NB4 (cell line): ENCODE measurements at regions not wholly inside any gene's neighbourhood (a gene's known extent, or its start where the extent isn't known, plus 50 kb on each side); places are given as distances from the start of the nearest gene placed in this dataset.

Experiments used
- DNase-seq: peaks from one replicate; pipeline ENCODE4 v3.0.0; 2010; ENCODE audit warnings: low read depth
- H3K4me3 ChIP-seq: one replicate; pipeline ENCODE4 v1.5.1; 2011; ENCODE audit warnings: mild to moderate bottlenecking, low read depth, low read length, moderate library complexity
- MAX ChIP-seq: IDR thresholded peaks from 2 replicates; pipeline ENCODE4 v1.6.1; 2011; ENCODE audit warnings: low read depth, low read length
- MYC ChIP-seq: IDR thresholded peaks from 2 replicates; pipeline ENCODE4 v1.6.1; 2011; ENCODE audit warnings: low read depth, low read length
- POLR2A ChIP-seq: IDR thresholded peaks from 2 replicates; pipeline ENCODE4 v1.6.1; 2011; ENCODE audit warnings: mild to moderate bottlenecking; ENCODE audit not compliant: insufficient read length; ENCODE audit errors: extremely low read depth
- TF ChIP-seq, protein P1 (sequence below): IDR thresholded peaks from one replicate; pipeline ENCODE4 v1.5.1; 2012; ENCODE audit warnings: low read depth, low read length

DNA sequence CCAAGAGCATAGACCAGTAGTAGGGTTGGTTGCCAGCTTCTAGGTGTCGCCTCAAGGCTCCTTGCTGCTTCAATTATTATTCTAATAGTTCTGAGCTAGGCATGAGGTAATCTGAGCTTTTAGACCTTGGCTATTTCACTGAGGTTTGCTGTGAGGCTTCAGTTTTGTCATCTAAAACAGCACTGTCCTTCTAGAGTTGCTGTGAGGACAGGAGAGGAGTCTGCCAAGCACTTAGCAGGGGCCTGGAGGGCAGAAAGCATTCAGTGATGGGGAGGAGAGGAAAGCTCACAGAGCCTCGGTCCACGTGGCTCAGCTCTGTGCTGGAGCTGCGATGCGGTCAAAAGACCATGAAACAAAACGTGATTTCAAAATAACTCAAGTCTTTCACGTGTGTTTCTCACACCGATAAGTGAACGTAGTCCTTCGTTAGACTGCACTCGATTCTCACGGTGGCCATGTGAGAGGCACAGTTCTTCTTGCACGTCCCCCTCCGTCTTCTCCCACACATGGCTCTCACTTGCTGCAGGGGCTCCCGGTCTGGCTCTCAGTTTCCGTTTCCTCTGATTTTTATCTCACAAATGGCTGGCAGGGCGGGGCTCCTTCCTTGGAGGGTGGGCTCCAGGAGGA lies 113.7 kb downstream of the B3GNT2 start:
- peak; percentile 80 for DNase-seq
- H3K4me3 ChIP-seq, result no peak overlapping the region
- TF ChIP-seq MYC (peak; percentile 65; the same call in 1 of the 2 replicates), MAX (peak; percentile 86), POLR2A (no peak)
- TF ChIP-seq, protein P1, sequence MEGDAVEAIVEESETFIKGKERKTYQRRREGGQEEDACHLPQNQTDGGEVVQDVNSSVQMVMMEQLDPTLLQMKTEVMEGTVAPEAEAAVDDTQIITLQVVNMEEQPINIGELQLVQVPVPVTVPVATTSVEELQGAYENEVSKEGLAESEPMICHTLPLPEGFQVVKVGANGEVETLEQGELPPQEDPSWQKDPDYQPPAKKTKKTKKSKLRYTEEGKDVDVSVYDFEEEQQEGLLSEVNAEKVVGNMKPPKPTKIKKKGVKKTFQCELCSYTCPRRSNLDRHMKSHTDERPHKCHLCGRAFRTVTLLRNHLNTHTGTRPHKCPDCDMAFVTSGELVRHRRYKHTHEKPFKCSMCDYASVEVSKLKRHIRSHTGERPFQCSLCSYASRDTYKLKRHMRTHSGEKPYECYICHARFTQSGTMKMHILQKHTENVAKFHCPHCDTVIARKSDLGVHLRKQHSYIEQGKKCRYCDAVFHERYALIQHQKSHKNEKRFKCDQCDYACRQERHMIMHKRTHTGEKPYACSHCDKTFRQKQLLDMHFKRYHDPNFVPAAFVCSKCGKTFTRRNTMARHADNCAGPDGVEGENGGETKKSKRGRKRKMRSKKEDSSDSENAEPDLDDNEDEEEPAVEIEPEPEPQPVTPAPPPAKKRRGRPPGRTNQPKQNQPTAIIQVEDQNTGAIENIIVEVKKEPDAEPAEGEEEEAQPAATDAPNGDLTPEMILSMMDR, result no peak

GRCh38 chr2:62309081-62309464 lies 113.2 kb downstream of the B3GNT2 start:
- TF ChIP-seq, protein P1, result no peak
- no peak for TF ChIP-seq POLR2A
- no peak for TF ChIP-seq MAX
- no peak for TF ChIP-seq MYC

GRCh38 chr2:62307469-62308389 lies 111.8 kb downstream of the B3GNT2 start:
- TF ChIP-seq MAX (no peak), MYC (no peak), POLR2A (no peak)
- TF ChIP-seq, protein P1, result no peak
- no peak for DNase-seq
- H3K4me3 ChIP-seq, result no peak overlapping the region

More at GRCh38 chr2:62309081-62309464, 113.2 kb downstream of the B3GNT2 start:
- no peak overlapping the region for H3K4me3 ChIP-seq
- no peak for DNase-seq

DNA sequence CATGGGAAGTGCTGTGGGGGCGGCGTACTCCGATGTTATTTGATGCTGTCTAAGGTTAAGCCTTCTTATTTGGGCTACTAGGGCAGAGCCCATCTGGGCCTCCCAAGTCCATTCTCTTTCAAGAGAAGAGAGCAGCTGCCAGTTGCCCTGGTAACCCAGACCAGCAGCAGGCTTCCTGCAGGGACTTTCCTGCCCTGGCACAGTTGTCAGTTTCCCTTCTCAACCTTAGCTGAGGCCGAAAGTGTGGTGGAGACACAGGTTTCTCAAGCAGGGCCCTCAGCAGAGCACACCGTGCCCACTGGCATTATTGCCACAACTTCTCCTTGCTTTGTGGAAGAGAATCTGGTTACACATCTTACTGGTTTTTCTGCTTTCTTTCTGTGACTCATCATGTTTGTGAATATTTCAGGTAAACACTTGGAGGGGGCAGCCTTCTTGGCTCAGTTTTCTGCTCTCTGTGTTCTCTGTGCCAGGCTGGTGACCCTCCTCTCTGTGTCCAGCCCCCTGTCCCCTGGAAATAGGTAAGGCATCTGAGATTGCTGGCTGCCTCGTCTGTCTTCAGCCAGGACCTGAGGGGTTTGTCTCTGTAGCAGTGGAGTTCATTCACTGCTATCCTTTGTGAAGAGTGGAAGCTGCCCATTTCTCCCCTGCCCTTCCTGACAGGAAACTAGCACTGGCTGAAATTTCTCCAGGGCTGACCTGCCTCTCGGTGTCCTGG lies 111.0 kb downstream of the B3GNT2 start:
- TF ChIP-seq, protein P1, result no peak
- 0 out of 2 replicates have a peak, but pooled peaks have one; percentile 49 for TF ChIP-seq MYC
- peak; percentile 62 for DNase-seq
- H3K4me3 ChIP-seq, result no peak overlapping the region

GRCh38 chr2:62305421-62306176 lies 109.7 kb downstream of the B3GNT2 start:
- DNase-seq, result peak; percentile 49
- no peak overlapping the region for H3K4me3 ChIP-seq
- TF ChIP-seq POLR2A, result no peak
- no peak for TF ChIP-seq MAX
- TF ChIP-seq MYC, result no peak
- TF ChIP-seq, protein P1, result no peak
